ENCODE measurements at regions not wholly inside any gene's neighbourhood (a gene's known extent, or its start where the extent isn't known, plus 50 kb on each side); places are given as distances from the start of the nearest gene placed in this dataset.
"Not testable (repeated sequence)": the region's sequence is repeated elsewhere in the genome, so short reads cannot be mapped to it uniquely, and the experiment has no call there.

- Histone ChIP-seq H3K9me2 (replicated peaks; ENCODE audit: insufficient read depth) (no peaks in the 10 kb centered on the region), H3K36me3 (replicated peaks; ENCODE audit: insufficient read depth, low read depth) (no peaks in the 10 kb centered on the region), H2AFZ (no peak overlapping the region), H3K4me1 (ENCODE audit: insufficient read depth) (no peaks in the 10 kb centered on the region), H4K20me1 (ENCODE audit: insufficient read depth, poor library complexity, severe bottlenecking) (no peaks in the 10 kb centered on the region), H3K4me3 (no peak overlapping the region), H3K9me3 (ENCODE audit: low read depth) (no peaks in the 10 kb centered on the region), H3K4me2 (no peak overlapping the region), H3K79me2 (no peaks in the 10 kb centered on the region), H3K27me3 (no peaks in the 10 kb centered on the region), H3K27ac (no peak overlapping the region)
- TF ChIP-seq EZH2phosphoT487 (IDR thresholded peaks at IDR 0.05; ENCODE audit: low read depth, severe bottlenecking, unreplicated experiment), result no peak
- TF ChIP-seq EZH2 (IDR thresholded peaks at IDR 0.05; ENCODE audit: borderline replicate concordance), result no peak
- TF ChIP-seq CTCF (IDR thresholded peaks at IDR 0.05; ENCODE audit: poor library complexity), result no peak
- 89% methylated on average over 2 of the region's 2 CpGs for WGBS (ENCODE audit: low lambda C conversion rate, missing lambda C conversion rate)
- no peak for DNase-seq (ENCODE audit: low spot score)
Measured at GRCh38 chr2:209253544-209253943, 170.3 kb upstream of the MAP2 start.

GRCh38 chr2:209259767-209260166 is 164.1 kb upstream of the MAP2 start:
- Histone ChIP-seq H3K9me3 (ENCODE audit: low read depth) (no peaks in the 10 kb centered on the region), H3K27me3 (no peaks in the 10 kb centered on the region), H3K4me1 (ENCODE audit: insufficient read depth) (no peaks in the 10 kb centered on the region), H3K4me3 (no peak overlapping the region), H3K9me2 (replicated peaks; ENCODE audit: insufficient read depth) (no peaks in the 10 kb centered on the region), H3K36me3 (replicated peaks; ENCODE audit: insufficient read depth, low read depth) (no peaks in the 10 kb centered on the region), H3K79me2 (no peaks in the 10 kb centered on the region), H4K20me1 (ENCODE audit: insufficient read depth, poor library complexity, severe bottlenecking) (no peaks in the 10 kb centered on the region), H3K4me2 (no peak overlapping the region), H3K27ac (no peak overlapping the region), H2AFZ (no peak overlapping the region)
- WGBS (ENCODE audit: low lambda C conversion rate, missing lambda C conversion rate), result 95% methylated on average over 7 of the region's 7 CpGs
- no peak for DNase-seq (ENCODE audit: low spot score)
- TF ChIP-seq EZH2 (IDR thresholded peaks at IDR 0.05; ENCODE audit: borderline replicate concordance) (no peak), CTCF (IDR thresholded peaks at IDR 0.05; ENCODE audit: poor library complexity) (no peak), EZH2phosphoT487 (IDR thresholded peaks at IDR 0.05; ENCODE audit: low read depth, severe bottlenecking, unreplicated experiment) (no peak)

- Histone ChIP-seq H3K27ac (no peak overlapping the region), H3K36me3 (replicated peaks; ENCODE audit: insufficient read depth, low read depth) (no peaks in the 10 kb centered on the region), H3K9me2 (replicated peaks; ENCODE audit: insufficient read depth) (no peaks in the 10 kb centered on the region), H3K27me3 (no peaks in the 10 kb centered on the region), H3K4me3 (no peak overlapping the region), H4K20me1 (ENCODE audit: insufficient read depth, poor library complexity, severe bottlenecking) (no peaks in the 10 kb centered on the region), H3K4me2 (no peak overlapping the region), H3K79me2 (no peaks in the 10 kb centered on the region), H2AFZ (no peak overlapping the region), H3K9me3 (ENCODE audit: low read depth) (no peaks in the 10 kb centered on the region), H3K4me1 (ENCODE audit: insufficient read depth) (no peaks in the 10 kb centered on the region)
- TF ChIP-seq CTCF (IDR thresholded peaks at IDR 0.05; ENCODE audit: poor library complexity), result no peak
- no peak for TF ChIP-seq EZH2phosphoT487 (IDR thresholded peaks at IDR 0.05; ENCODE audit: low read depth, severe bottlenecking, unreplicated experiment)
- TF ChIP-seq EZH2 (IDR thresholded peaks at IDR 0.05; ENCODE audit: borderline replicate concordance), result no peak
- no peak for DNase-seq (ENCODE audit: low spot score)
- 97% methylated on average over 5 of the region's 5 CpGs for whole genome bisulfite sequencing (ENCODE audit: low lambda C conversion rate, missing lambda C conversion rate)
Measured at GRCh38 chr2:209260281-209260680, 163.6 kb upstream of the MAP2 start.

- WGBS (ENCODE audit: low lambda C conversion rate, missing lambda C conversion rate), result 88% methylated on average over 16 of the region's 16 CpGs
- not testable (repeated sequence) for H3K4me2 ChIP-seq; H3K9me3 ChIP-seq (ENCODE audit: low read depth)
Measured at GRCh38 chr2:209261366-209262053, 162.3 kb upstream of the MAP2 start.

More at GRCh38 chr2:209261366-209262053, 162.3 kb upstream of the MAP2 start:
- not testable (repeated sequence) for DNase-seq (ENCODE audit: low spot score); H2AFZ ChIP-seq; H3K4me3 ChIP-seq; H3K4me1 ChIP-seq (ENCODE audit: insufficient read depth); H3K9me2 ChIP-seq (replicated peaks; ENCODE audit: insufficient read depth); H3K27ac ChIP-seq; H4K20me1 ChIP-seq (ENCODE audit: insufficient read depth, poor library complexity, severe bottlenecking); H3K36me3 ChIP-seq (replicated peaks; ENCODE audit: insufficient read depth, low read depth); H3K27me3 ChIP-seq; H3K79me2 ChIP-seq
